HG02571 (cell line): ENCODE measurements at regions not wholly inside any gene's neighbourhood (a gene's known extent, or its start where the extent isn't known, plus 50 kb on each side); places are given as distances from the start of the nearest gene placed in this dataset.
"Not testable (repeated sequence)": the region's sequence is repeated elsewhere in the genome, so short reads cannot be mapped to it uniquely, and the experiment has no call there.

Source experiments
- ATAC-seq: cut with Tn5 transposase; IDR thresholded peaks from one replicate; pipeline ENCODE4 v1.9.1; 2021; ENCODE audit warnings: mild to moderate bottlenecking, moderate library complexity; ENCODE audit not compliant: unreplicated experiment

DNA sequence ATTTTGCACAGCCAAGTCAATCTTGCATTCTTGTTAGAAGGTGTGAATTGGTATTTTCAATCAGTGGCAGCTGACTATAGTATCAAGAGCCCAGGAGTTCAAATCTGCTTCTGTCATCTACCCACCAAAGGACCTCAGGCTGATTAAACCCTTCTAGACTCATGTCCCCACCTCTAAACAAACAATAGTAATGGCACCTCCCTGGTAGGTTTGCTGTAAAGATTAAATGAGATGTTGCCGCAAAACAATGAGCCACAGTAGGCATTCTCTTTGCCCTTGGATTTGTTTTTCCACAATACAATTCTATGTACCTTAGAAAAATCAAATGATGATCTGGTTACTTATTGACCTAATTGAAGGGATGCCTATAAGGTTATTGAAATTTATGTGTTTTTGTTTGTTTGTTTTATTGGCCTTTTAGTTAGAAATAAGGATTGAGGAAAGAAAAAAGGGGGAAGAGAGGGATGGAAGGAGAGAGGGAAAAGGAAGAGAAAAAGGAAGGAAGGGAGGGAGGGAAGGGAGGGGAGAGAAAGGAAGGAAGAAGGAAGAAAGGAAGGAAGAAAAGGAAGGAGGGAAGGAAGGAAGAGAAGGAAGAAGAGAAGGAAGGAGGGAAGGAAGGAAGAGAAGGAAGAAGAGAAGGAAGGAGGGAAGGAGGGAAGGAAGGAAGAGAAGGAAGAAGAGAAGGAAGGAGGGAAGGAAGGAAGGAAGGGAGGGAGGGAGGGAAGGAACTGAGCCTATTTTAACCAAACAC, 110.7 kb downstream of the ETS2 start:
- no peak for ATAC-seq

DNA sequence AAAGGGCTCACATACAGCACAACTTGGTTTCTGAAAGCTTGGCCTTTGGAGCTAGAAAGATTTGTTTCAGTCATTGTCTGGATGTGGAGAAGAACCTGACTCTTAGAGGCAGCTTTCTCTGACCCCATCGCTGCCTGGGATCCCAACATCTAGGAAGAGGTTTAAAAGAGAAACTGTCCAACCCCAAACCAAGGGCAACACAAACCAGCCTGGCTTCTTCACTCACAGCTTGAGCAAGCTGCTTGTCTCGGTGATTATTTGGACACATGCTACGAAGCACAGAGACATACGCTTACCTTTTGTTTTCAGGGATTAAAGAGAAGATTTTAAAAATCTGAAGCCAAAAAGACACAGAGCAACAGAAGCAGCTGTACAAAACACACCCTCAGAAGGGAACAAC, 109.8 kb downstream of the ETS2 start:
- no peak for ATAC-seq

DNA sequence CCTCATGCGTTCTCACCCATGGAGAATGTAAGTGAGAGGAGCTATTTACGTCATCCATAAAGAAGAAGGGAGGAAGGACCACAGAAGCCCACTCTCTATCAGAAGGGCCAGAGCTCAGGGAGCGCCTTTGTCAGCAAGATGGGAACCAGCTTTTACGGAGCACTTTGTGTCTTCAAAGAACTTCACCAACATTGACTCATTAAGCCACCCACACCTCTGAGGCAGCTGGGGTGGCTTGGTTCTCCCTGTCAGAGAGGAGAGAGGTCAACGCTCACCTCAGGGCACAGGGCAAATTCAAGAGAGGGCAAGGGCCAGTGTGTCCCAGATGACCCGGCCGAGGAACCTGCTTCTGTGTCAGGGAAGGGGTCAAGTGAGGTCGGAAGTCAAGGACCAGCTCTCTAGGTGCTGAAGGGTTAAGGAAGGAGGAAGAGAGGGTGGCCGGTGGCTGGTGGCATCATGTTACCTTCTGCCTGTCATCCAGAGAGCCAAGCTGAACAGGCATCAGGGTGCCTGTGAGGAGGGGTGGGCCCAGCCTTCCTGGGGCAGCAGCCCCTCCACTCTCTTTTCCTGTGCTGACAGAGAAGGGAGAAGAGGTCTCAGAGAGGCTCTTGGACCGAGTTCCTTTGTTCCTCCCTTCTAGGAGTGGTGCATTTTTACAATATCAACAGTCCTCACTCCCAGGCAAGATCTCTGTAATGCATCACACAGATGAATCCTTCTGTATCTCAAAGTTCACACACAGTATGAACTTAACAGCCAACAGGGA, 109.0 kb downstream of the ETS2 start:
- ATAC-seq = no peak

DNA sequence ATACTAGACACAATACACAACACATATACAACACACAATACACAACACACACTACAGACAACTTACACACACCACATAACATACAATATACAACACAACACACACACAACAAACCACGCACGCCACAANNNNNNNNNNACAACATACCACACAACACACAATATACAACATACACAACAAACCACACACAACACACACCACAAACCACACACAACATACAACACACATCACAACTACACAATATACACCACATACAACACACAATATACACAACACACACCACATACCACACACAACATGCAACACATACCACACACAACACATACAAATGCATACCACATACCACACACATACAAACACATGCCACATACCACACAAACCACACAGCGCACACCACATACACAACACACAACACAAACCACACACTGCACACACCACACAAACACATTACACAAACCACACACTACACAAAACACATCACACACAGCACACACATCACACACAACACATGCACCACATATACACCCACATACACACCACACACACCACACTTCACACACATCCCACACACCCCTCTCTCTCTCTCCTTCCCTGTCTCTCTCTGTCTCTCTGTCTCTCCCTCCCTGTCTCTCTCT, 108.3 kb downstream of the ETS2 start:
- no peak for ATAC-seq

DNA sequence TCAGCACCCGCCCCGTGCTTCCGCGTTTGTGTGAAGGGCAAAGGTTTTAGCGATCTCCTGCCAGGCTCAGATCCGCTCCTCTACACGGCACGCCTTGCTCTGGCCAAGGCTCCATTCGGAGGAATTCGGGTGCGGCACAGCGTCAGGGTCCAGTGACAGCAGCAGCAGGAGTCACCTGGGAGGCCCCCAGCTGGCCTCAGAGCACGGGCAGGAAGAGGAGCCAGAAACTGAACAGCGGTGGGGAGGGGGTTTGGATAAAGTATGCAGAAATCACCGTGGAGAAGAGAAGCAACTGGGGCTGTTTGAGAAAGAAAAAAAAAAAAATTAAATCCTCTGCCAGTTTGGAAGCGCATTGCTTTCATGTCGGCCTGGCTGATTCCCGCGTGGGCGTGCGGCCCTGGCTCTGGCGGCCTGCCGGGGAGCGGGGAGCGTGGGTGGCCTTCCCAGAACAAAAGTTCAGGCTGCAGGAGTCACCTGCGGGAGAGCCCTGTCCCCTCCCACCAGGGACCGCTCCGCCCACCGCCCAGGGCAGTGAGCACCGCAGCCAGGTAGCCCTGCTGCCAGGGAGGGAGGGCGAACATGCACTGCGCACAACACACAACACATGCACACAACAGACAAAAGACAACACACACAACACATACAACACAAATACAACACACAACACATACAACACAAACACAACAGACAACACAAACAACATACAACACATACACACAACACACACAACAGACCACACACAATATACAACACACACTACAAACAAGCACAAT, 107.6 kb downstream of the ETS2 start:
- no peak for ATAC-seq

DNA sequence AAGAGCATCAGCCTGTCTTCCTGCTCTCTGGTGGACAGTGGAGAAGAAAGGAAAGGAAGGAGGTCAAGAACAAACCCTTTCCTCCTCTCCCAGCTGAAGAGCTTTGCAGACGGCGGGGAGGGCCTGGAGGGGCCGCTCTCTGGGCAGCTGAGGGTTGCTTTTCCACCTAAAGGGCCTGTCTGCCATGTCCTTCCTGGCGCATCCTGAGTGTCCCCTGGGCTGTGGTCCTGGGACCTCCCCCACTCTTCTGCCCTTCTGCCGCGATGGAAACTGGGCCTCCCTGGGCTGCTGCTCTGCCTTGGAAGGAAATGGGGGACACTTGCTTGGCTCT, 107.0 kb downstream of the ETS2 start:
- no peak for ATAC-seq

DNA sequence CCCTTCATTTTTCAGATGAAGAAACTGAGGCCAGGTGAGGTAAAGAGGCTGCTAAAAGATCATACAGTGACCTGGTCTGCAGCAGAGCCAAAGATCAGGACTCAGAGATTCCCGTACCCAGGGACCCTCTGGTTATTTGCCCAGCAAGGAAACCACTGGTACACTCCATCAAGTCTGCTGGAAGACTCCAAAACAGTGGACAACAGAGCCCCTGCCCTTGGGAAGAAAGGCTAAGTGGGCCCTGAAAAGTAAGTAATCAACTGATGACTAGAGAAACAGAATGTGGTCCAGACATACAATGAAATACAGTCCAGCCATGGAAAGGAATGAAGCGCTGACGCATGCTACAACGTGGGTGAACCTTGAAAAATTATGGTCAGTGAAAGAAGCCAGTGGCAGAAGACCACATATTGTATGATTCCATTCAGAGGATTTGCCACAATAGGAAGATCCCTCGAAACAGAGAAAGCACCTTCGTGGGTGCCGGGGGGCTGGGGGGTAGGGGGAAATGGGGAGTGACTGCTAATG, 106.4 kb downstream of the ETS2 start:
- ATAC-seq = no peak

DNA sequence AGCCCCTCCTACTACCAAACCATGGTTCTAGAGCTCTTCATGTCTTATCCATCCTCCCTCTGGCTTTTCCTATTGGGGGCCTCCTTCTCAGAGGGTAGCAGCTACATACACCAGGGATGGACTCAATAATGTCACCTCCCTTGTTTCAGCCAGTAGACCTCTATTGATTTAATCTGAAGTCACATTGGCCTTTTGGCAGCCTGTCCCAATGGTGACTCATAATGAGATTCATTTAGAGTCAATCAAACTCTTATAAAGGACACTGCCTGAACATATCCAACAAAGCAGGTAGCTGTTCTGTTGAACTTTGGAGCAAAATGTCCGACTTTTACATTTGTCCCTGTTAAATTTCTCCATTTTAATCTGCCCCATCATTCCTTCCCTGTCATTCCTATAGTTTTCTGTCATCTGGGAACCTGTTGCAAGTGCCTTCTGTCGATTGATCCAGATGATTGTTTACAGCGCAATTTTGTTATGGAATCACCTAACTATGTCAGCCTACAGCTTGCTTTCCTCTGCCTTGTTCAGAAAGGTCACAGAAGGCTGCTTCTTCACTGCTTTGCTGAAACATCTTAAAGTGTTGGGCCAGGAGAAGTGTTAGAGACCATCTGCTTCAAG, 105.9 kb downstream of the ETS2 start:
- ATAC-seq = no peak

DNA sequence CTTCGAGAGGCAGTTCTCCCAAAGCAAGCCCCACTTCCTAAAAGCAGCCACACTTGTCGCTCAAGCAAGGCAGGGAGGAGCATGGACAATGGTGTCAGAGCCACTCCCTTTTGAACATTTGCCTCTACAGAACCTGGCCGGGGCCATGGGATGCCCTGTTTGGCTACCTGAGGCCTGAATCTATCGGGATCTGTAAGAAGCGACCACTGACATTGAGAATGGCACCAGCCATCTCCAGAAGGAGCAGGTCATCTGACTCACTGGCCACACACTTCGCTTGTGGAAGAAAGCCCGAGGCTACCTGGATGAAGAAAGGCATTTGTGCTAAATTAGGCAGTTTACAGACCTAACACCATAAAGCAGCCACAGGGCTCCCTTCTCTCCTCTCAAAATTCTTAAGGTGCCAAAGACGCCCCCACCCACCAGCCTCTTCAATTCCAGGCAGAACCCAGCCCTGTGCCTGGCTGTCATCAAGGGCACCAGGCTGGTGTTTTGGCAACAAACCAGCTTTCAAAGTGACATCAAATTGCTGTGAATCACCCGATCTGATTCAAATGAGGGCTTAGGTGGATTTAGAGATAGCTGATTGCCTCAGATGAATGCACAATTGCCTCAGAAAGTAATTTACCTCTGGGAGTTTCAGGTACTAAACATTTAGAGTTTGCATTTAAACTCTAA, 104.8 kb downstream of the ETS2 start:
- ATAC-seq = no peak

DNA sequence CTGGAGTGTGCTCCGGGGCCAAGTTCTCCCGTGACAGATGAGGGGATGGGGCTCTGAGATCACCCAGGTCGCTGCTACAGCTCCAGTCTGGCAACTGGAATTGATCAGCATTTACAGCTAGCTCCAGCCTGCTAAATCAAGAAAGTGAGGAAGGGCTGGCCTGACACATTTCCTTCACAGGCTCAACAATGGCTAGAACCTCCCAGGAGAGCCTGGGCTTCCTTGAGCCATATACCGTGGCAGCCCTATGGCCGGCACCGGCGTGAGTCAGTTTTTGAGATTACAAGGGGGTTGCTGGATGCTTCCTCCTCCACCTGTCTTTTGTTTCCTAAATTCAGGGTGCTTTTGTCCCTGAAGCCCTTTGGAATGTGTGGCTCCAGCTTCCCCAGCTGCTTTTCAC, 104.2 kb downstream of the ETS2 start:
- ATAC-seq = no peak

DNA sequence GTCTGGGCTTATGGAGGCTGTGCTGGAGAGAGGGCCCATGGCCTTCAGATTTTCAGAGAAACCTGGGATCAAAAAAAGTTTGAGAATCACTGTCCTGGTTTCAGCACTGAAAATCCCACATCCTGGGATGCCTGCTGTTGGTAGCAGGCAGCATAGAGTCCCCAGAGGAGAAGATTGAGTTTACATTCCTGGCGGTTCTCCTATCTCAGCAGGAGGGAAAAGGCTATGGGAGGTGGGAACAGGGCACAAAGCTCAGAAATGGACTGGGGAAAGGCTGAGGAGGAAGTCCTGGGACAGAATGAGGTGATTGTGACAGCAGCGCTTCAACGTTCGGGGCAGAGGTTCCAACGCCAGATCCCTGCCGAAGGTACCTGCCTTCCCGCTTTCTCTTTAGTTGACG, 103.4 kb downstream of the ETS2 start:
- no peak for ATAC-seq

DNA sequence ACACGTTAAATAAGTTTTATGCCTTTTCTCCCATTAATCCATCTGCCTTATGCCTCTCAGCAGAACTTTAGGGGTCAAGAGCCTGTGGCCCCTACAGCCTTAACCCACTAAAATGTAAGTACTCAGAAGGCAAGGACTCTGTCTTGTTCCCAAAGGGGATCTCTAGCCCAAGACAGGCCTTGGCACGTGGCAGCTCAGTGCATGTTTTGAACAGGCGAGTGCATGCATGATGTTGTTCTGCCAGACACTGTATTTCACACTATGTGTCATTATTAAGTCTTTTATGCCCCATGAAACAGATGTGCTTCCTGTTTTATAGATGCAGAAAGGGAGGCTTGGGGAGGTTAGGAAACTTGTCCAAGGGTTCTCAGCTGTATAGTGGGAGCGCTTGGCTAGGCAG, 102.8 kb downstream of the ETS2 start:
- no peak for ATAC-seq

DNA sequence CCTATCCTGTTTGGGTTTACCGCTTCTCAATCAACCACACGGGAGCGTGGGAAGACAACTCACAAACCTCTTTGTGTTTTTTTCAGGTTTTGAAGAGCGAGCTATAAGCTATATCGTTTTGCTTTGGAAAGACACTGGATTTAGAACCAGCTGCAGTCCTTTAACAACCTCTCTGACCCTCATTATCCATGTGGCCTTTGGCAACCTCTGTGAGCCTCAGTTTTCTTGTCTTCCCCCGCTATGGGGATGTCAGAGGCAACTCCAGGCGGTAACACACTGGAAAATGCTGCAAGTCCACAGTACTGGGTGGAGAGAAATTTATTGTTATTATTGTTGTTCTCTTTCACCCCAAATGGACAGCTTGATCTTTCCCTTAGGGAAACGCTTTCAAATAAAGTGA, 100.0 kb downstream of the ETS2 start:
- no peak for ATAC-seq

DNA sequence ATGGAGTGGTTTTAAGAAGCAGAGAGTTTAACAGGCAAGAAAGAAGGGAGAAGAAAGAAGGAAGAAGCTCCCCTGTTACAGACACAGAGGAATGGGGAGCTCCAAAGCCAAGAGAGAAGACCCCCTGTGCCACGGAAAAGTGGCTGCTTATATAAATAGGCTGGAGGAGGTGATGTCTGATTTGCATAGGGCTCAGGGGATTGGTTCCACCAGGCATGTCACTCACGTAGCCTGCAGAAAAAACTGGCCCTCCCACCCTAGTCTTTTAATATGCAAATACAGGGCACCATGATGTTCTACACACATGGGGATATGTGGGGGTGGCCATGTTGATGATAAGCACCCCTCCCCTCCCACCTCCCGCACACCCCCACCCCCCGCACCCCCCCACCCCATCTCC, 99.6 kb downstream of the ETS2 start:
- ATAC-seq = no peak

DNA sequence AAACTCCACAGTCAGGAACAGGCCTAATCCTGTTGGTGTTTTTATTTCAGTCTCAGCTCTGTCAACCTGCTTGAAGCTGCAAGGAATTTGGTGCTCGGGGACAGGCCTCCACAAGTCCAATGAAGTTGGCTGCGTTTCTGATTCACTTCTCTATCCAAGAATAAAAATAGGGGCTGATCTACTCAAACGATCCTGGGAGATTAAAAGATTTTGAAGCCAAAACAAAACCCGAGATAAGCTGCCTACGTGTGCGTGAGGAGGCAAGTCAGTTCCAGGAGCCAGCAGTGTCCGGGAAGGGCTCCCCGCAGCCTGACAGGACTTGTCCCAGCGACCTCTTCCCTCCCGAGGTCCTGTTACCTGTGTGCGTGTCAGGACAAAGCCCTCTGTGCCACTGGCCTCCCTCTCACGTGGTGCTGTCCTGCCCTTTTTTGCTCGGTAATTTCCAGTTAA, 98.0 kb downstream of the ETS2 start:
- no peak for ATAC-seq

DNA sequence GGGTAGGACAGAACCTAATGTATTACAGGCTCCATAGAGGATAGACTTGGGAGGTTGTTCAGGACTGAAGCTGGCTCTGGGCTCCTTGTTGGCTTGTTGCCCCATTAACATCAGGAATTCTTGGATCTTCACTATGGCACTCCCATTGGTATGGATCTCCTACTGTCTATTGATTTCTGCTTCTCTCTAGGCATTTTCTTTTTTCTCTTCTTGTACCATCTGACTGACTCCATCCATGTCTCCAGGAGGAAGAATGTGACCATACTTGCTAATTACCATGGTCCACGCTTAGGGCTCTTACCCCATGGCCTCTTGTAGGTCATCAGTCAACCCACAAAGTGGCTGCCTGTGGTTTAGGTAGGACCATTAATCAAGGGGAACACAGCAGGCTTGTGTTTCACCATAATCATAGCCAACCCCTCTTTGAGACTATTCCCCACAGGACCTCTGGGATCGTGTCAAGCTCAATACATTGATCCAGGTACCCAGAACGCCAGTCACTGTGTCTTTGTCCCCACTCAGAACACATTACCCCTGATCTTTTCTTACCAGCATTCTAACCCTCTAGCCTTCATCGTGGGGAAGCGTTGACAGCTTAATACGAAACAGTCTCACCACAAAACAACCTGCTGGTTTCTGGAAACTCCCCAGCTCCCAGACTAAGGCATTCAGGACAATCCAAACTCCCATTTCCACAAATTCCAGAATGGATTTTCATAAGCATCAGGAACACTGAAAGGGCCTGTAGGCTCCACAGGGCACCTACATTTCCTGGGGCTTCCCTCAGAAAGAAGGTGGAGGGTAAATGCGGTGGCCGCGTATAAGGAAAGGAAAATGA, 97.1 kb downstream of the ETS2 start:
- ATAC-seq = no peak

DNA sequence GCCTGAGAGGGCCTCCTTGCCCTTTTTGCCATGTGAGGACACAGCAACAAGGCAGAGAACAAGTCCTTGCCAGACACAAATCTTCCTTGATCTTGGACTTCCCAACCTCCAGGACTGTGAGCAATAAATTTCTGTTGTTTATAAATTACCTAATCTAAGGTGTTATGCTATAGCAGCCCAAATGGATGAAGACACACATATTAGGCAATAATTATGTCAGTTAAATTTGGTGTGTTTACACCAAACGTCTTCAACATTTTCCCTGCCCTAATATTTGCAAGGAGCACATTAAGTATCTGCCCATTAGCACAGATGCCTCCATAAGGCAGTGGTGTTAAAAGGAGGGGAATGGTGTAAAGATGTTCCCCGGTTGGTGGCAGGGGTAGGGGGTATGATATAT, 94.8 kb downstream of the ETS2 start:
- no peak for ATAC-seq

DNA sequence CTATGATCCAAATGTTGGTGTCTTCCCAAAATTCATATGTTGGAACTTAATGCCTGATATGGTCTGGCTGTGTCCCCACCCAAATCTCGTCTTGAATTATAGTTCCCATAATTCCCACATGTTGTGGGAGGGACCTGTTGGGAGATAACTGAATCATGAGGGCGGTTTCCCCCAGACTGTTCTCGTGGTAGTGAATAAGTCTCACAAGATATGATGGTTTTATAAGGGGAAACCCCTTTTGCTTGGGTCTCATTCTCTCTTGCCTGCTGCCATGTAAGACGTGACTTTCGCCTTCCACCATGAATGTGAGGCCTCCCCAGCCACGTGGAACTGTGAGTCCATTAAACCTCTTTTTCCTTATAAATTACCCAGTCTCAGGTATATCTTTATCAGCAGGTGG, 94.3 kb downstream of the ETS2 start:
- not testable (repeated sequence) for ATAC-seq

DNA sequence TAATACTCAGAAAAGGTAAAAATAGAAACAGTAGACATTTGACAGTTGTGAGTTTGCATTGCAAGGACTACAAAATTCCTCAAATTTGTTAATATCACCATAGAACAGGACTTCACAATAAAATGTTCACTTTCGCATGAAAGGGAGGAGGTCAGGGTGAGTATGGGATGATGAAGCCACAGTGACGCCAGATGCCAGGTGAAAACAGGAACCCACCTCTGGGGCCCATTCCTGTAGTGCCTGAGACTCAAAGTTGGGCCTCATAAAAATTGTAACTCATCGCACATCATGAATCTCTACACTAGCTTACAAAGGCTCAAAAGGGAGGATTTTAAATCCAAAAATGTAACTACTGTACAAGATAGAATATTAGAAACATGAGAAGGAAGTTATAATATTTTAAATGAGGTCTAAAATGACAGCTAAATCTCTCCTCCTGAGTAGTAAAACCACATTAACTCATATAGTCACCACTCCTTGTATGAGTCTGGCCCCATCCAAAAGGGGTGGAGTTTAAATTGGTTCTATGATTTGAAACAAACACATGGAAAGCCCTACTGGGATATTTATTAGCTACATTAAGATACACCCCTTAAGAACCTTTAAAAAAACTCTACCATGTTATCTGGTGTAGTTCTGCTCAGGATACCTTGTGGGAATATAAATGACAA, 93.7 kb downstream of the ETS2 start:
- no peak for ATAC-seq
